ENCODE measurements at regions not wholly inside any gene's neighbourhood (a gene's known extent, or its start where the extent isn't known, plus 50 kb on each side); places are given as distances from the start of the nearest gene placed in this dataset.

DNA sequence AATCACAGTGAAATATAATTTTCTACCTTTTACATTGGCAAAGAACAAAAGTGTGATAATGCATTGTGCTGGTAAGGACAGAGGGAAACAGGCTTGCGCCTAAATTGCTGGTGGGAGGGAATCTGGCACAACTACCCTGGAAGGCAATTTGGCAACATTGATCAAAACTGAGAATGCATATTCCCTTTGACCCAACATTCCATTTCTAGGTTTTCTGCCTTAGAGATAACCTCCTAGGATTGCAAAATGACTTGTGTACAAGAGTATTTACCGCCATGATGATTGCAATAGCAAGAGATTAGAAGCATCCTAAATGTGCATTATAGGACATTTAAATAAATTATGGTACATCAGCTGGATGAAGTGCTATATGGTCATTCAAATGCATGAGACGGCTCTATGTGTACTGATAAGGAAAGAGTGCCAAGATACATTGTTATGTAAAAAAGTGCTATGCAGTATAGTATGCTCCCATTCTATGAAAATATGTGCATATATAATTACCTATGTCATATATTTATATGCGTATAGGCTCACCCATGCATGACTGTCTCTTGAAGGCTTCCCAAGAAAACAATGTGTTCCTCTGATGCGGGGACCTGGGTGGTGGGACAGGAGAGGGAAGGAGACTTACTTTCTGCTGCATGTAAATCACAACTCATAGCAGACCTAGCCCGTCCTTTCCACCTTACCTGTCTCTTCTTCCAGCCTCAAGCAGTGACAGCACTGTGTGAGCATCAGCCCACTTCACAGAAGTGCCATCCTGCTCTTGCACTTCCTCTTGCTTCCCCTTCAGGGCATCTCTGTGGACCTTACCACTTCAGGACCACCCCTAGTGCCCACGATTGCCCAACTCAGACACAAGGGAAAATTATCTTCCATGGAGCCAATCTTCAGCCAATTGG lies 249.9 kb upstream of the TLE3 start:
- H3K4me3 ChIP-seq = no peak overlapping the region
- H3K27ac ChIP-seq = no peak overlapping the region
- no peaks in the 10 kb centered on the region for H3K4me1 ChIP-seq
- H3K36me3 ChIP-seq = no peaks in the 10 kb centered on the region
- DNase-seq = no peak
- no peaks in the 10 kb centered on the region for H3K9me3 ChIP-seq
- TF ChIP-seq, protein P1, sequence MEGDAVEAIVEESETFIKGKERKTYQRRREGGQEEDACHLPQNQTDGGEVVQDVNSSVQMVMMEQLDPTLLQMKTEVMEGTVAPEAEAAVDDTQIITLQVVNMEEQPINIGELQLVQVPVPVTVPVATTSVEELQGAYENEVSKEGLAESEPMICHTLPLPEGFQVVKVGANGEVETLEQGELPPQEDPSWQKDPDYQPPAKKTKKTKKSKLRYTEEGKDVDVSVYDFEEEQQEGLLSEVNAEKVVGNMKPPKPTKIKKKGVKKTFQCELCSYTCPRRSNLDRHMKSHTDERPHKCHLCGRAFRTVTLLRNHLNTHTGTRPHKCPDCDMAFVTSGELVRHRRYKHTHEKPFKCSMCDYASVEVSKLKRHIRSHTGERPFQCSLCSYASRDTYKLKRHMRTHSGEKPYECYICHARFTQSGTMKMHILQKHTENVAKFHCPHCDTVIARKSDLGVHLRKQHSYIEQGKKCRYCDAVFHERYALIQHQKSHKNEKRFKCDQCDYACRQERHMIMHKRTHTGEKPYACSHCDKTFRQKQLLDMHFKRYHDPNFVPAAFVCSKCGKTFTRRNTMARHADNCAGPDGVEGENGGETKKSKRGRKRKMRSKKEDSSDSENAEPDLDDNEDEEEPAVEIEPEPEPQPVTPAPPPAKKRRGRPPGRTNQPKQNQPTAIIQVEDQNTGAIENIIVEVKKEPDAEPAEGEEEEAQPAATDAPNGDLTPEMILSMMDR (IDR thresholded peaks at IDR 0.05) = no peak
- no peak for TF ChIP-seq POLR2A (IDR thresholded peaks at IDR 0.05)
- intact Hi-C loops (cut with DNase I; ENCODE audit: low total_unique reads) = no loop called here
- no peaks in the 10 kb centered on the region for H3K27me3 ChIP-seq

DNA sequence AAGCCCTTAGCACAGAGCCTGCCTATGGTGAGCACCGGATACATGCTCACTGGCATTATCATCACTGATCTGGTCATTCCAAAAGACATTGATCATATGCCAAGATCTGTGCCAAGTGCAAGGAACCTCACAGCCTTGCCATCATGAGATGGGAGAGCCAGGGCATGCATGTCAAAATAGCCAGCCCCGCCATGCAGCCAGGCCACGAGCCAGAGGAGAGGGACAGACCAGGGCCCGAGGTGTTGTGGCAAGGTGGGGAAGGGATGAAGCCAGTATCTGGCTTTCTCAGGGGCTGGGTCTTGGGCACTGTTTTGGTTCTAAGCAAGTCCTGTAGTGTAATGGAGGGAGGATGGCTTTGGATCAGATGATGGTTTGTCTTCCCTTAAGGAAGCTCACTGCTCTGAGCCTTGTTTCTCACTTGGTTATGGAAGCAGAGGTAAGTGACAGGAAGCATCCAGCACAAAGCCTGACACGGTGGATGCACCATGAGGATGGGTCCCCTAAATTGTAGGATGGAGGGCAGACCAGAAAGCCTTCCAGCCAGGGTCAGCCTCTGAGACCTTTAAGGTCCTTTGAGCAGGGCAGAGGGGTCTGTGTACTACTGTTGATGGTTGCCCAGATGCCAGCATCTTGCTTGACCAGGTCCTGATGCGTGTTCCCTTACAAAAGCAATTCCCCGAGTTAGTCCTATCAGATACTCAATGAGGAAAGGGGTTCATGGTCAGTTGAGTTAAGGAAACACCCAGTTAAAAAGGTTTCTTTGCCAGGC lies 247.7 kb upstream of the TLE3 start:
- TF ChIP-seq POLR2A (IDR thresholded peaks at IDR 0.05) = no peak
- TF ChIP-seq, protein P1 (IDR thresholded peaks at IDR 0.05) = no peak
- H3K9me3 ChIP-seq = no peaks in the 10 kb centered on the region
- no peaks in the 10 kb centered on the region for H3K4me1 ChIP-seq
- no peak overlapping the region for H3K27ac ChIP-seq
- no peaks in the 10 kb centered on the region for H3K36me3 ChIP-seq
- intact Hi-C loops (cut with DNase I; ENCODE audit: low total_unique reads) = no loop called here
- DNase-seq = no peak
- H3K27me3 ChIP-seq = no peaks in the 10 kb centered on the region
- H3K4me3 ChIP-seq = no peak overlapping the region

DNA sequence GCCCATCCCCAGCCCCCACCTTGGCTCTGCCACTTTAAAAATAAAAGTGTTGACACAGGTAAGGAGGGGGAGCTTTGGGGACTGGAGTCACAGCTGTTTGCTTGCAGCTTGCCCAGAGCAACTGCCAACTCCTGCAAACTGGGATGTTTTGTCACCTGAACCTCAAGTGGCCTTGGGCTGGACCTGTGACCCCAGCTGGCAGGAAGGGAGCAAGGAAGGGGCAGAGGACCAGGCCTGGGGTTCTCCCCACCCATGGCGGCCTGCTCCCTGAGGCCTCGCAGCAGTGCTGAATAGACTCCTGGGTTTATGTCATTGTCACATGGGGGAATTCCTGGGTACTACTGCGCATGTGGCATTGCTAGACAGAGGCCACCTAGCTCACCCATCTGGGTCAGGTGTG lies 246.9 kb upstream of the TLE3 start:
- Histone ChIP-seq H3K9me3 (no peaks in the 10 kb centered on the region), H3K4me3 (no peak overlapping the region), H3K27ac (no peak overlapping the region), H3K4me1 (no peaks in the 10 kb centered on the region), H3K36me3 (no peaks in the 10 kb centered on the region), H3K27me3 (no peaks in the 10 kb centered on the region)
- DNase-seq = no peak
- intact Hi-C loops (cut with DNase I; ENCODE audit: low total_unique reads) = no loop called here
- TF ChIP-seq, protein P1 (IDR thresholded peaks at IDR 0.05) = no peak
- no peak for TF ChIP-seq POLR2A (IDR thresholded peaks at IDR 0.05)

DNA sequence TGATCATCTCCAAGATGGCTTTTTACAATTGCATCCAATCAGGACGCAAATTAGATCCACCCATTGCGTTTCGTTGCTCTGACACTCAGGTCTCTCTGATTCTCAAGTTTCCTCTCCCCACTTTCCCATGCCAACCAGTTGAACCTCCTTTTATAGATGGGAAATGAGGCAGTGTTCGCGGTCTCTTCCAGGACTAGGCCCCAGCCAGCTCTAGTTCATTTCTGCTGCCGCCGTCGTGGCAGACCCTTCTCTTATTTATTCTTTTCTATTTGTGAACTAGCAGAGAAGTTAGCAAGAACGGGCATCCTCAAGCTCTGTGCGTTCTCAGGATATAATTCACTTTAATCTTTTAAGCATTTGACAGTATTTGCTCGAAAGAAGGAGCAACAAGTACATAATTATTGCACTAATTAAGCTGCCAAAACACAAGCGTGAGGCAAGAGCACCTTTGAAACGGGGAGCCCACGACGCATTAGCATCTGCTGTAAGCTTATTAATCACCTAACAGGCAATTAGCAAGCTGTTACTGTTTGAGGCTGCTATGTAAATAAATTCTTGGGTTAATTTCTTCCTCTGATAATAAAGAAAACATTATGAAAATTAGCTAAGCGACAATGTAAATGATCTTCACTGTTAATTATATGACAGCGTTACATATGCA lies 246.4 kb upstream of the TLE3 start:
- Histone ChIP-seq H3K36me3 (no peaks in the 10 kb centered on the region), H3K27me3 (no peaks in the 10 kb centered on the region), H3K4me1 (no peaks in the 10 kb centered on the region), H3K27ac (no peak overlapping the region), H3K4me3 (no peak overlapping the region), H3K9me3 (no peaks in the 10 kb centered on the region)
- intact Hi-C loops (cut with DNase I; ENCODE audit: low total_unique reads) = no loop called here
- no peak for DNase-seq
- TF ChIP-seq, protein P1 (IDR thresholded peaks at IDR 0.05) = no peak
- no peak for TF ChIP-seq POLR2A (IDR thresholded peaks at IDR 0.05)
